PC-3 (cell line): ENCODE measurements at regions not wholly inside any gene's neighbourhood (a gene's known extent, or its start where the extent isn't known, plus 50 kb on each side); places are given as distances from the start of the nearest gene placed in this dataset.

Experiments used
- EZH2 ChIP-seq: fragments of 300-600 bp; sonication (generic); IDR thresholded peaks from one replicate; pipeline ENCODE4 v1.6.1; 2017; ENCODE audit warnings: antibody characterized with exemption, mild to moderate bottlenecking, low read length; ENCODE audit not compliant: unreplicated experiment
- TF ChIP-seq, protein P1 (sequence below): fragments of 300-600 bp; sonication (generic); conservative IDR thresholded peaks from 2 replicates; pipeline ENCODE4 v1.5.1; 2017; ENCODE audit warnings: antibody characterized with exemption, low read depth, mild to moderate bottlenecking, low read length

DNA sequence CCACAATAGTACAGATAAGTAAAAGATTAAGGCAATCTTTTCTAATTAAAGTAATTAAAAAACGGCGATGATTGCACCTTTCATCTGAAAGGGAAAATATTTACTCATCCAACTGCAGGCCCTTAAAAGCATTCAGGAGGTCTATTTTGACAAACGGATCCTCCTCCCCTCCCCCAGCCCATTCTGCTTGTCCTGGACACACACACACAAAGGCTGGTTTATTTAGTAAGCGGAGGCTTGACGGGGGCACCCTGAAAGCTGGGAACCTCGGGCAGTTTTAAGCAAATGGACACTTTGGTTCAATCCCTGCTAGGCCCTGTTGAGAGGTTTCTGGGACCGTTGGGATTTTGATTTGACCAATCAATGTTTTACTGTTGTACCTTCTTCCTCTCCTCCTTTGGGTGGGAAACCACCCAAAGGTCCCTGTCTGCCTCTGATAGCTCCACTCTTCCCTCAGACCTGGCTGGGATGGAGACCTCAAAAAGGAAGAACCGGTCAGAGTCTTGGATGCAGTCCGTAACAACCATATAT lies 135.8 kb upstream of the HAAO start:
- TF ChIP-seq, protein P1, sequence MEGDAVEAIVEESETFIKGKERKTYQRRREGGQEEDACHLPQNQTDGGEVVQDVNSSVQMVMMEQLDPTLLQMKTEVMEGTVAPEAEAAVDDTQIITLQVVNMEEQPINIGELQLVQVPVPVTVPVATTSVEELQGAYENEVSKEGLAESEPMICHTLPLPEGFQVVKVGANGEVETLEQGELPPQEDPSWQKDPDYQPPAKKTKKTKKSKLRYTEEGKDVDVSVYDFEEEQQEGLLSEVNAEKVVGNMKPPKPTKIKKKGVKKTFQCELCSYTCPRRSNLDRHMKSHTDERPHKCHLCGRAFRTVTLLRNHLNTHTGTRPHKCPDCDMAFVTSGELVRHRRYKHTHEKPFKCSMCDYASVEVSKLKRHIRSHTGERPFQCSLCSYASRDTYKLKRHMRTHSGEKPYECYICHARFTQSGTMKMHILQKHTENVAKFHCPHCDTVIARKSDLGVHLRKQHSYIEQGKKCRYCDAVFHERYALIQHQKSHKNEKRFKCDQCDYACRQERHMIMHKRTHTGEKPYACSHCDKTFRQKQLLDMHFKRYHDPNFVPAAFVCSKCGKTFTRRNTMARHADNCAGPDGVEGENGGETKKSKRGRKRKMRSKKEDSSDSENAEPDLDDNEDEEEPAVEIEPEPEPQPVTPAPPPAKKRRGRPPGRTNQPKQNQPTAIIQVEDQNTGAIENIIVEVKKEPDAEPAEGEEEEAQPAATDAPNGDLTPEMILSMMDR = no peak
- no peak for TF ChIP-seq EZH2
